ENCODE measurements at regions not wholly inside any gene's neighbourhood (a gene's known extent, or its start where the extent isn't known, plus 50 kb on each side); places are given as distances from the start of the nearest gene placed in this dataset.
A peak's percentile ranks its signal among the peaks of the same experiment; 100 is the strongest.

- Histone ChIP-seq H3K27ac (ENCODE audit: low read depth, low read length) (no peak overlapping the region), H3K9me3 (ENCODE audit: control insufficient read depth in 1 of 2, insufficient read depth in 1 of 2, low read depth in 1 of 2, low read length in 2 of 2) (no peaks in the 10 kb centered on the region), H3K36me3 (ENCODE audit: control insufficient read depth in 1 of 2, insufficient read depth in 2 of 2, low read length in 2 of 2) (no peaks in the 10 kb centered on the region), H3K4me3 (replicated peaks in 1 of 2; ENCODE audit: low read depth in 1 of 2, low read length in 2 of 2) (no peak overlapping the region), H3K79me2 (ENCODE audit: insufficient read depth, low read length) (no peaks in the 10 kb centered on the region), H3K9me2 (ENCODE audit: insufficient read depth) (no peaks in the 10 kb centered on the region), H3K27me3 (ENCODE audit: insufficient read depth, low read length) (no peaks in the 10 kb centered on the region), H3K4me2 (ENCODE audit: low read length) (no peak overlapping the region), H4K20me1 (ENCODE audit: insufficient read depth) (no peaks in the 10 kb centered on the region), H3K4me1 (ENCODE audit: control insufficient read depth in 1 of 2, insufficient read depth in 2 of 2, low read length in 2 of 2) (no peaks in the 10 kb centered on the region), H3K9ac (ENCODE audit: low read length) (no peak overlapping the region), H2AFZ (ENCODE audit: low read depth, low read length, poor library complexity, severe bottlenecking) (peak overlapping the region; percentile 22)
- ChIA-PET CTCF (interaction anchor here (1.2 to 1.4 kb wide), 2 partner anchors 57 to 876 kb away, joined by 3 to 4 read pairs; no protein-coding TSS in a partner anchor), POLR2A (no interaction called here), RAD21 (ENCODE audit: low non-redundant PET in 1 of 2, low total read pairs in 2 of 2, uncharacterized antibody in 2 of 2, unreplicated experiment in 2 of 2) (no interaction called here)
- 0 out of 2 replicates have a peak, but pooled peaks have one; percentile 2 for TF ChIP-seq RAD21 (IDR thresholded peaks at IDR 0.05; ENCODE audit: low read depth)
- TF ChIP-seq POLR2AphosphoS5 (IDR thresholded peaks at IDR 0.05; ENCODE audit: low read depth, low read length): no peak
- ATAC-seq (no peak), DNase-seq (ENCODE audit: low read depth, low spot score) (no peak)
- BruUV-seq (replicated peaks): no TSS peak
- intact Hi-C loops (cut with micrococcal nuclease): loop anchor here (5.0 to 10.0 kb wide), 2 partner anchors 305 to 797 kb away; no protein-coding TSS in a partner anchor
These were observed 216.2 kb upstream of the CTSO start for GRCh38 chr4:156169861-156170260.

- no peak overlapping the region for H3K4me2 ChIP-seq (ENCODE audit: low read length)
- ATAC-seq (peak; percentile 81), DNase-seq (ENCODE audit: low read depth, low spot score) (peak; percentile 19)
- intact Hi-C loops (cut with micrococcal nuclease): loop anchor here (5.0 to 10.0 kb wide), 2 partner anchors 306 to 798 kb away; no protein-coding TSS in a partner anchor
- no peak overlapping the region for H2AFZ ChIP-seq (ENCODE audit: low read depth, low read length, poor library complexity, severe bottlenecking)
- H3K4me1 ChIP-seq (ENCODE audit: control insufficient read depth in 1 of 2, insufficient read depth in 2 of 2, low read length in 2 of 2): no peaks in the 10 kb centered on the region
- no peaks in the 10 kb centered on the region for H3K9me2 ChIP-seq (ENCODE audit: insufficient read depth)
- no peaks in the 10 kb centered on the region for H3K9me3 ChIP-seq (ENCODE audit: control insufficient read depth in 1 of 2, insufficient read depth in 1 of 2, low read depth in 1 of 2, low read length in 2 of 2)
- no peaks in the 10 kb centered on the region for H3K79me2 ChIP-seq (ENCODE audit: insufficient read depth, low read length)
- ChIA-PET CTCF (interaction anchor here (1.2 to 1.4 kb wide), 3 partner anchors 12 to 876 kb away, joined by 3 to 4 read pairs (median 3); no protein-coding TSS in a partner anchor), POLR2A (no interaction called here), RAD21 (ENCODE audit: low non-redundant PET in 1 of 2, low total read pairs in 2 of 2, uncharacterized antibody in 2 of 2, unreplicated experiment in 2 of 2) (no interaction called here)
- no peaks in the 10 kb centered on the region for H4K20me1 ChIP-seq (ENCODE audit: insufficient read depth)
- BruUV-seq (replicated peaks): no TSS peak
- no peak overlapping the region for H3K9ac ChIP-seq (ENCODE audit: low read length)
- H3K27ac ChIP-seq (ENCODE audit: low read depth, low read length): no peak overlapping the region
- TF ChIP-seq CTCF (IDR thresholded peaks at IDR 0.05 in 2 of 3, conservative IDR thresholded peaks at IDR 0.05 in 1 of 3; ENCODE audit: borderline replicate concordance in 1 of 3, insufficient read depth in 1 of 3, low read depth in 2 of 3, low read length in 2 of 3) (peak; percentile 29 to 57 (median 48); a peak in 5 of 6 replicates), RAD21 (IDR thresholded peaks at IDR 0.05; ENCODE audit: low read depth) (peak; percentile 70), SRF (IDR thresholded peaks at IDR 0.05; ENCODE audit: low read depth) (no peak)
- H3K27me3 ChIP-seq (ENCODE audit: insufficient read depth, low read length): no peaks in the 10 kb centered on the region
- no peaks in the 10 kb centered on the region for H3K36me3 ChIP-seq (ENCODE audit: control insufficient read depth in 1 of 2, insufficient read depth in 2 of 2, low read length in 2 of 2)
- H3K4me3 ChIP-seq (replicated peaks in 1 of 2; ENCODE audit: low read depth in 1 of 2, low read length in 2 of 2): no peak overlapping the region
These were observed 215.3 kb upstream of the CTSO start for GRCh38 chr4:156169011-156169410.

Measured in HCT116 (cell line).